ENCODE measurements at regions not wholly inside any gene's neighbourhood (a gene's known extent, or its start where the extent isn't known, plus 50 kb on each side); places are given as distances from the start of the nearest gene placed in this dataset.

GRCh38 chr1:216809649-216810048 lies 86.4 kb upstream of the ESRRG start:
- TF ChIP-seq, protein P1, sequence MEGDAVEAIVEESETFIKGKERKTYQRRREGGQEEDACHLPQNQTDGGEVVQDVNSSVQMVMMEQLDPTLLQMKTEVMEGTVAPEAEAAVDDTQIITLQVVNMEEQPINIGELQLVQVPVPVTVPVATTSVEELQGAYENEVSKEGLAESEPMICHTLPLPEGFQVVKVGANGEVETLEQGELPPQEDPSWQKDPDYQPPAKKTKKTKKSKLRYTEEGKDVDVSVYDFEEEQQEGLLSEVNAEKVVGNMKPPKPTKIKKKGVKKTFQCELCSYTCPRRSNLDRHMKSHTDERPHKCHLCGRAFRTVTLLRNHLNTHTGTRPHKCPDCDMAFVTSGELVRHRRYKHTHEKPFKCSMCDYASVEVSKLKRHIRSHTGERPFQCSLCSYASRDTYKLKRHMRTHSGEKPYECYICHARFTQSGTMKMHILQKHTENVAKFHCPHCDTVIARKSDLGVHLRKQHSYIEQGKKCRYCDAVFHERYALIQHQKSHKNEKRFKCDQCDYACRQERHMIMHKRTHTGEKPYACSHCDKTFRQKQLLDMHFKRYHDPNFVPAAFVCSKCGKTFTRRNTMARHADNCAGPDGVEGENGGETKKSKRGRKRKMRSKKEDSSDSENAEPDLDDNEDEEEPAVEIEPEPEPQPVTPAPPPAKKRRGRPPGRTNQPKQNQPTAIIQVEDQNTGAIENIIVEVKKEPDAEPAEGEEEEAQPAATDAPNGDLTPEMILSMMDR (IDR thresholded peaks at IDR 0.05; ENCODE audit: low read depth, low read length): no peak
- H3K4me3 ChIP-seq (ENCODE audit: low read depth, low read length): no peak overlapping the region

- TF ChIP-seq, protein P1 (IDR thresholded peaks at IDR 0.05; ENCODE audit: low read depth, low read length): no peak
- H3K4me3 ChIP-seq (ENCODE audit: low read depth, low read length): no peak overlapping the region
Measured at GRCh38 chr1:216807696-216808095, 84.5 kb upstream of the ESRRG start.

- no peak overlapping the region for H3K4me3 ChIP-seq (ENCODE audit: low read depth, low read length)
- TF ChIP-seq, protein P1 (IDR thresholded peaks at IDR 0.05; ENCODE audit: low read depth, low read length): no peak
Measured at GRCh38 chr1:216805953-216806352, 82.7 kb upstream of the ESRRG start.

GRCh38 chr1:216805233-216805632 lies 82.0 kb upstream of the ESRRG start:
- TF ChIP-seq, protein P1 (IDR thresholded peaks at IDR 0.05; ENCODE audit: low read depth, low read length): no peak

GRCh38 chr1:216804111-216804510 lies 80.9 kb upstream of the ESRRG start:
- no peak overlapping the region for H3K4me3 ChIP-seq (ENCODE audit: low read depth, low read length)
- TF ChIP-seq, protein P1 (IDR thresholded peaks at IDR 0.05; ENCODE audit: low read depth, low read length): no peak

More at GRCh38 chr1:216805233-216805632, 82.0 kb upstream of the ESRRG start:
- no peak overlapping the region for H3K4me3 ChIP-seq (ENCODE audit: low read depth, low read length)

- TF ChIP-seq, protein P1 (IDR thresholded peaks at IDR 0.05; ENCODE audit: low read depth, low read length): no peak
- H3K4me3 ChIP-seq (ENCODE audit: low read depth, low read length): no peak overlapping the region
Measured at GRCh38 chr1:216794586-216794985, 71.4 kb upstream of the ESRRG start.

DNA sequence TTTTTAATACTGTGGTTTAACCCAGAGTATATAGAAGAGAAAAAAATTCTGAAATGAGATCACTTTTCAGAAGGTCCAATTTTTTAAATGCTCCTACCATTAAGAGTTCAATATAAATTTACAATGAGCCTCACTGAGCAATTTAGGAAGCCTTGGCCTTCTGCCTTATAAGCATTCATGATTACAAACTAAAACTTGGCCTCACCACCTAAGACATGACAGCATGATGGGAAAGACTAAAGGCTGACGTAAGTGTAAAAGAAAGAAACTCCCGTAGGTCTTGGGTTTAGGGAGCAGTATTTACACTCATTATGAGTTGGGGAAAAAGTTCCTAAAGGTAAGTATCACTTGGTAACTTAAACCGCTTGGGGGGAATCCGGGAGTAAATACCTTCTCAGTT lies 70.7 kb upstream of the ESRRG start:
- no peak overlapping the region for H3K4me3 ChIP-seq (ENCODE audit: low read depth, low read length)
- TF ChIP-seq, protein P1 (IDR thresholded peaks at IDR 0.05; ENCODE audit: low read depth, low read length): no peak

All from WI38 (cell line).